Ishikawa (cell line): ENCODE measurements at regions not wholly inside any gene's neighbourhood (a gene's known extent, or its start where the extent isn't known, plus 50 kb on each side); places are given as distances from the start of the nearest gene placed in this dataset.

Source experiments
- CEBPB ChIP-seq: IDR thresholded peaks from 2 replicates; pipeline ENCODE4 v1.6.1; 2012
- CREB1 ChIP-seq: IDR thresholded peaks from 2 replicates; pipeline ENCODE4 v1.6.1; 2012; ENCODE audit warnings: low read depth
- EGR1 ChIP-seq: IDR thresholded peaks from 2 replicates; pipeline ENCODE4 v1.6.1; 2012
- EP300 ChIP-seq: IDR thresholded peaks from 2 replicates; pipeline ENCODE4 v1.6.1; 2012; ENCODE audit warnings: borderline replicate concordance
- FOXM1 ChIP-seq: IDR thresholded peaks from 2 replicates; pipeline ENCODE4 v1.6.1; 2012; ENCODE audit warnings: low read depth, borderline replicate concordance
- MAX ChIP-seq: IDR thresholded peaks from 2 replicates; pipeline ENCODE4 v1.6.1; 2012
- NFIC ChIP-seq: IDR thresholded peaks from 2 replicates; pipeline ENCODE4 v1.6.1; 2012
- RAD21 ChIP-seq: IDR thresholded peaks from 2 replicates; pipeline ENCODE4 v1.6.1; 2012; ENCODE audit warnings: low read depth
- REST ChIP-seq: IDR thresholded peaks from 2 replicates; pipeline ENCODE4 v1.6.1; 2012; ENCODE audit warnings: low read depth, mild to moderate bottlenecking
- TAF1 ChIP-seq: IDR thresholded peaks from 2 replicates; pipeline ENCODE4 v1.6.1; 2012; ENCODE audit warnings: low read depth, mild to moderate bottlenecking
- TCF12 ChIP-seq: IDR thresholded peaks from 2 replicates; pipeline ENCODE4 v1.6.1; 2012; ENCODE audit warnings: low read depth
- TEAD4 ChIP-seq: IDR thresholded peaks from 2 replicates; pipeline ENCODE4 v1.6.1; 2012
- YY1 ChIP-seq: IDR thresholded peaks from 2 replicates; pipeline ENCODE4 v1.6.1; 2012; ENCODE audit warnings: low read depth
- ZBTB7A ChIP-seq: IDR thresholded peaks from 2 replicates; pipeline ENCODE4 v1.6.1; 2012; ENCODE audit warnings: low read depth
- TF ChIP-seq, protein P1 (sequence below): IDR thresholded peaks from 2 replicates; pipeline ENCODE4 v1.6.1; 2012

- TF ChIP-seq TAF1, result no peak
- TF ChIP-seq CEBPB, result no peak
- no peak for TF ChIP-seq TCF12
- TF ChIP-seq REST, result no peak
- no peak for TF ChIP-seq CREB1
- TF ChIP-seq, protein P1, sequence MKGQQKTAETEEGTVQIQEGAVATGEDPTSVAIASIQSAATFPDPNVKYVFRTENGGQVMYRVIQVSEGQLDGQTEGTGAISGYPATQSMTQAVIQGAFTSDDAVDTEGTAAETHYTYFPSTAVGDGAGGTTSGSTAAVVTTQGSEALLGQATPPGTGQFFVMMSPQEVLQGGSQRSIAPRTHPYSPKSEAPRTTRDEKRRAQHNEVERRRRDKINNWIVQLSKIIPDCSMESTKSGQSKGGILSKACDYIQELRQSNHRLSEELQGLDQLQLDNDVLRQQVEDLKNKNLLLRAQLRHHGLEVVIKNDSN, result no peak
- no peak for TF ChIP-seq ZBTB7A
- TF ChIP-seq YY1, result no peak
- TF ChIP-seq FOXM1, result no peak
- no peak for TF ChIP-seq MAX
- TF ChIP-seq EP300, result no peak
Measured at GRCh38 chr15:95923792-95924191, 406.7 kb upstream of the NR2F2 start.

DNA sequence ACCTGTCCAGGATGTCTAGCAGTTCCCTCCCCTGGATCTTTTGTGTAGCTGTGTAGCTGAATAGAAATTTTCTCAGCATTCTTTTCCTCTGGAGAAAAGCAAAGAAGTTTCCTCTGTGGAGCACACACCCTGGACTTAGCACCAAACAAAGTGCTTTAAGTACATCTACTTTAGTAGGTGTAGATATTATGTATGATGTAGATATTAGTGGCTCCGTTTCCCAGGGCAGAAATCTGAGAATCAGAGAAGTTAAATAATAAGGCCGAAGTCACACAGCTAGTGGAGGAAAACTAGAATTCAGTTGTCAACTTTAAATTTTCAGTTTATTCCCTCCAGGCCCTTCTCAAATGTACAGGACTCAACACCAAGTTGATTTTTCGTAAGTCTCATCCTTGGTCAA lies 401.7 kb upstream of the NR2F2 start:
- TF ChIP-seq MAX, result no peak
- no peak for TF ChIP-seq ZBTB7A
- TF ChIP-seq CEBPB, result no peak

GRCh38 chr15:95929232-95929846 lies 401.2 kb upstream of the NR2F2 start:
- TF ChIP-seq, protein P1, result no peak
- no peak for TF ChIP-seq EP300
- no peak for TF ChIP-seq ZBTB7A
- no peak for TF ChIP-seq MAX
- TF ChIP-seq RAD21, result no peak
- TF ChIP-seq YY1, result no peak
- TF ChIP-seq TCF12, result no peak
- TF ChIP-seq REST, result no peak

- TF ChIP-seq, protein P1, result no peak
- TF ChIP-seq YY1, result no peak
- TF ChIP-seq TEAD4, result no peak
- no peak for TF ChIP-seq FOXM1
- no peak for TF ChIP-seq CREB1
- TF ChIP-seq MAX, result no peak
- TF ChIP-seq CEBPB, result no peak
- TF ChIP-seq NFIC, result no peak
Measured at GRCh38 chr15:95930659-95931375, 399.7 kb upstream of the NR2F2 start.

GRCh38 chr15:95931619-95932018 lies 398.9 kb upstream of the NR2F2 start:
- TF ChIP-seq CREB1 (no peak), CEBPB (no peak), TAF1 (no peak), REST (no peak), EP300 (no peak), YY1 (no peak), EGR1 (no peak), TEAD4 (no peak), FOXM1 (no peak), MAX (no peak), TCF12 (no peak), ZBTB7A (no peak), NFIC (no peak), RAD21 (no peak)
- TF ChIP-seq, protein P1, result no peak
